ENCODE measurements at regions not wholly inside any gene's neighbourhood (a gene's known extent, or its start where the extent isn't known, plus 50 kb on each side); places are given as distances from the start of the nearest gene placed in this dataset.

GRCh38 chr1:172928412-172928811 is 122.3 kb downstream of the TNFSF18 start:
- TF ChIP-seq EZH2 (IDR thresholded peaks at IDR 0.05; ENCODE audit: insufficient read depth, poor library complexity, severe bottlenecking) (no peak), EZH2phosphoT487 (IDR thresholded peaks at IDR 0.05; ENCODE audit: insufficient read depth, low read depth) (no peak)

Data from GM23248 (cell line).